Epithelial cell of esophagus (primary cell): ENCODE measurements at regions not wholly inside any gene's neighbourhood (a gene's known extent, or its start where the extent isn't known, plus 50 kb on each side); places are given as distances from the start of the nearest gene placed in this dataset.
A peak's percentile ranks its signal among the peaks of the same experiment; 100 is the strongest.
"Not testable (repeated sequence)": the region's sequence is repeated elsewhere in the genome, so short reads cannot be mapped to it uniquely, and the experiment has no call there.

Experiments
- DNase-seq: peaks from one replicate; pipeline ENCODE4 v3.0.0; 2010; ENCODE audit warnings: low read depth
- H3K4me3 ChIP-seq: 2 replicates; pipeline ENCODE4 v1.5.1; 2011; ENCODE audit warnings: mild to moderate bottlenecking, low read length, control low read depth
- CTCF ChIP-seq: IDR thresholded peaks from 2 replicates; pipeline ENCODE4 v1.5.1; 2011; ENCODE audit warnings: low read depth, mild to moderate bottlenecking, low read length, control low read depth, inconsistent platforms; ENCODE audit not compliant: insufficient read depth; ENCODE audit errors: missing control alignments

- no peak for TF ChIP-seq CTCF
- H3K4me3 ChIP-seq = no peak overlapping the region
- DNase-seq = no peak
Measured at GRCh38 chr5:154644745-154645411, 110.3 kb upstream of the LARP1 start.

- peak; percentile 56 for DNase-seq
- TF ChIP-seq CTCF = peak; percentile 85
- H3K4me3 ChIP-seq = no peak overlapping the region
Measured at GRCh38 chr5:154642499-154643245, 112.5 kb upstream of the LARP1 start.

GRCh38 chr5:154640213-154640831, 114.9 kb upstream of the LARP1 start:
- DNase-seq = peak; percentile 26
- peak; percentile 57 for TF ChIP-seq CTCF

GRCh38 chr5:154636786-154637185, 118.4 kb upstream of the LARP1 start:
- H3K4me3 ChIP-seq, DNase-seq: not testable (repeated sequence)

More at GRCh38 chr5:154640213-154640831, 114.9 kb upstream of the LARP1 start:
- not testable (repeated sequence) for H3K4me3 ChIP-seq

GRCh38 chr5:154636271-154636670, 118.9 kb upstream of the LARP1 start:
- DNase-seq, H3K4me3 ChIP-seq: not testable (repeated sequence)

GRCh38 chr5:154633744-154634143, 121.4 kb upstream of the LARP1 start:
- not testable (repeated sequence) for DNase-seq, H3K4me3 ChIP-seq

- DNase-seq = no peak
- TF ChIP-seq CTCF = no peak
- no peak overlapping the region for H3K4me3 ChIP-seq
Measured at GRCh38 chr5:154631141-154631540, 124.0 kb upstream of the LARP1 start.

- TF ChIP-seq CTCF = no peak
- DNase-seq = no peak
- no peak overlapping the region for H3K4me3 ChIP-seq
Measured at GRCh38 chr5:154630410-154630809, 124.8 kb upstream of the LARP1 start.
